GM23248 (cell line): ENCODE measurements at regions not wholly inside any gene's neighbourhood (a gene's known extent, or its start where the extent isn't known, plus 50 kb on each side); places are given as distances from the start of the nearest gene placed in this dataset.

ENCODE experiments used
- DNase-seq: peaks from one replicate; pipeline ENCODE4 v3.0.0-alpha.2; 2015
- H2AFZ ChIP-seq: fragments of 200-600 bp; sonication (generic); 2 replicates; pipeline ENCODE4 v1.6.1; 2016; ENCODE audit warnings: antibody characterized with exemption
- H3F3A ChIP-seq: fragments of 200-600 bp; sonication (generic); 2 replicates; pipeline ENCODE4 v1.6.1; 2016; ENCODE audit warnings: mild to moderate bottlenecking, antibody characterized with exemption, mixed run types; ENCODE audit not compliant: insufficient read depth
- H3K27ac ChIP-seq: fragments of 200-600 bp; sonication (generic); 2 replicates; pipeline ENCODE4 v1.5.1; 2016; ENCODE audit warnings: mild to moderate bottlenecking
- H3K27me3 ChIP-seq: fragments of 200-600 bp; sonication (generic); replicated peaks from 2 replicates; pipeline ENCODE4 v1.6.1; 2016; ENCODE audit warnings: mild to moderate bottlenecking; ENCODE audit not compliant: insufficient read depth
- H3K36me3 ChIP-seq: fragments of 200-600 bp; sonication (generic); 2 replicates; pipeline ENCODE4 v1.6.1; 2016; ENCODE audit warnings: low read depth, mild to moderate bottlenecking
- H3K4me1 ChIP-seq: fragments of 200-600 bp; sonication (generic); 2 replicates; pipeline ENCODE4 v1.6.1; 2016; ENCODE audit warnings: mild to moderate bottlenecking; ENCODE audit not compliant: insufficient read depth
- H3K4me2 ChIP-seq: fragments of 200-600 bp; sonication (generic); one replicate; pipeline ENCODE4 v1.6.1; 2016; ENCODE audit warnings: mild to moderate bottlenecking; ENCODE audit not compliant: unreplicated experiment
- H3K4me3 ChIP-seq: fragments of 200-600 bp; sonication (generic); 2 replicates; pipeline ENCODE4 v1.5.1; 2016; ENCODE audit warnings: mild to moderate bottlenecking
- H3K79me2 ChIP-seq: fragments of 200-600 bp; sonication (generic); 2 replicates; pipeline ENCODE4 v1.6.1; 2016; ENCODE audit warnings: mild to moderate bottlenecking; ENCODE audit not compliant: insufficient read depth
- H3K9ac ChIP-seq: fragments of 200-600 bp; sonication (generic); 2 replicates; pipeline ENCODE4 v1.6.1; 2016; ENCODE audit warnings: mild to moderate bottlenecking
- H3K9me2 ChIP-seq: fragments of 200-600 bp; sonication (generic); 2 replicates; pipeline ENCODE4 v1.6.1; 2016; ENCODE audit warnings: mixed run types, mild to moderate bottlenecking, moderate library complexity; ENCODE audit not compliant: insufficient read depth
- H3K9me3 ChIP-seq: fragments of 200-600 bp; sonication (generic); one replicate; pipeline ENCODE4 v1.6.1; 2017; ENCODE audit warnings: low read depth
- H4K20me1 ChIP-seq: fragments of 200-600 bp; sonication (generic); 2 replicates; pipeline ENCODE4 v1.6.0; 2016; ENCODE audit not compliant: insufficient read depth
- EZH2 ChIP-seq: fragments of 200-600 bp; sonication (generic); IDR thresholded peaks from 2 replicates; pipeline ENCODE4 v1.6.1; 2018; ENCODE audit warnings: antibody characterized with exemption, mild to moderate bottlenecking; ENCODE audit not compliant: insufficient read depth, poor library complexity, severe bottlenecking
- EZH2phosphoT487 ChIP-seq: fragments of 200-600 bp; sonication (generic); IDR thresholded peaks from 2 replicates; pipeline ENCODE4 v1.6.1; 2018; ENCODE audit warnings: antibody characterized with exemption, moderate library complexity, mild to moderate bottlenecking, low read depth; ENCODE audit not compliant: insufficient read depth
- WGBS, 2 experiments: methylation state at CpG; one replicate each; pipeline ENCODE4 v1.1.6; 2015 to 2017; ENCODE audit warnings: low lambda C conversion rate in 2 of 2, low coverage in 1 of 2; ENCODE audit errors: missing lambda C conversion rate in 2 of 2; 5-methylcytosine and 5-hydroxymethylcytosine counted together
- in situ Hi-C: fragments of 300-500 bp; cut with MboI; formaldehyde crosslinking; loops from 2 replicates; pipeline ENCODE4 v1.15.0; 2020

- no peaks in the 10 kb centered on the region for H3K9me3 ChIP-seq
- in situ Hi-C loops, result no loop called here
Observed at GRCh38 chr1:147379889-147380288, 137.4 kb downstream of the CHD1L start.

GRCh38 chr1:147384804-147385203 is 142.3 kb downstream of the CHD1L start:
- Histone ChIP-seq H3F3A (no peaks in the 10 kb centered on the region), H3K27me3 (no peaks in the 10 kb centered on the region), H4K20me1 (no peaks in the 10 kb centered on the region), H3K4me2 (no peak overlapping the region), H2AFZ (no peak overlapping the region), H3K9me2 (no peaks in the 10 kb centered on the region), H3K27ac (no peak overlapping the region), H3K79me2 (no peaks in the 10 kb centered on the region), H3K4me3 (no peak overlapping the region), H3K4me1 (no peaks in the 10 kb centered on the region), H3K9me3 (no peaks in the 10 kb centered on the region), H3K9ac (no peak overlapping the region), H3K36me3 (no peaks in the 10 kb centered on the region)
- in situ Hi-C loops, result no loop called here
- TF ChIP-seq EZH2phosphoT487 (no peak), EZH2 (no peak)
- 21 to 26% methylated on average over 2 of the region's 2 CpGs for WGBS, 2 experiments
- DNase-seq, result no peak

More at GRCh38 chr1:147379889-147380288, 137.4 kb downstream of the CHD1L start:
- no peak overlapping the region for H2AFZ ChIP-seq
- no peaks in the 10 kb centered on the region for H3K79me2 ChIP-seq
- H3K27ac ChIP-seq, result no peak overlapping the region
- H3K36me3 ChIP-seq, result no peaks in the 10 kb centered on the region
- no peaks in the 10 kb centered on the region for H3K4me1 ChIP-seq
- no peaks in the 10 kb centered on the region for H3K9me2 ChIP-seq
- no peaks in the 10 kb centered on the region for H3K27me3 ChIP-seq
- no peaks in the 10 kb centered on the region for H4K20me1 ChIP-seq
- no peak overlapping the region for H3K4me2 ChIP-seq
- 82 to 86% methylated on average over 3 of the region's 3 CpGs for WGBS, 2 experiments
- no peak overlapping the region for H3K4me3 ChIP-seq
- no peak for TF ChIP-seq EZH2
- no peak for TF ChIP-seq EZH2phosphoT487
- H3K9ac ChIP-seq, result no peak overlapping the region
- no peak for DNase-seq
- no peaks in the 10 kb centered on the region for H3F3A ChIP-seq

- H3F3A ChIP-seq, result no peaks in the 10 kb centered on the region
- no peaks in the 10 kb centered on the region for H3K9me2 ChIP-seq
- no peaks in the 10 kb centered on the region for H4K20me1 ChIP-seq
- H3K4me2 ChIP-seq, result no peak overlapping the region
- H3K36me3 ChIP-seq, result no peaks in the 10 kb centered on the region
- no peak overlapping the region for H3K27ac ChIP-seq
- DNase-seq, result no peak
- H2AFZ ChIP-seq, result peak overlapping the region; percentile 55
- H3K9ac ChIP-seq, result no peak overlapping the region
- H3K27me3 ChIP-seq, result no peaks in the 10 kb centered on the region
- TF ChIP-seq EZH2, result no peak
- TF ChIP-seq EZH2phosphoT487, result no peak
- no peak overlapping the region for H3K4me3 ChIP-seq
- no peaks in the 10 kb centered on the region for H3K4me1 ChIP-seq
- 38 to 64% methylated on average over 4 of the region's 4 CpGs for WGBS, 2 experiments
- in situ Hi-C loops, result no loop called here
- H3K9me3 ChIP-seq, result no peaks in the 10 kb centered on the region
- no peaks in the 10 kb centered on the region for H3K79me2 ChIP-seq
Observed at GRCh38 chr1:147388969-147389368, 146.5 kb downstream of the CHD1L start.

- H3K27ac ChIP-seq, result no peak overlapping the region
- H3K4me2 ChIP-seq, result no peak overlapping the region
- H3K27me3 ChIP-seq, result no peaks in the 10 kb centered on the region
- H3F3A ChIP-seq, result no peaks in the 10 kb centered on the region
- no peaks in the 10 kb centered on the region for H3K79me2 ChIP-seq
- in situ Hi-C loops, result no loop called here
- H2AFZ ChIP-seq, result no peak overlapping the region
- no peaks in the 10 kb centered on the region for H3K9me3 ChIP-seq
- H3K9me2 ChIP-seq, result no peaks in the 10 kb centered on the region
- 68 to 70% methylated on average over 8 of the region's 8 CpGs for WGBS, 2 experiments
- no peaks in the 10 kb centered on the region for H4K20me1 ChIP-seq
- no peaks in the 10 kb centered on the region for H3K36me3 ChIP-seq
- no peak overlapping the region for H3K4me3 ChIP-seq
- H3K4me1 ChIP-seq, result no peaks in the 10 kb centered on the region
- peak; percentile 66 for DNase-seq
- no peak overlapping the region for H3K9ac ChIP-seq
- no peak for TF ChIP-seq EZH2
- no peak for TF ChIP-seq EZH2phosphoT487
Observed at GRCh38 chr1:147389532-147390184, 147.2 kb downstream of the CHD1L start.

GRCh38 chr1:147390185-147390542 is 147.7 kb downstream of the CHD1L start:
- H3K4me1 ChIP-seq, result no peaks in the 10 kb centered on the region
- no peak overlapping the region for H3K9ac ChIP-seq
- TF ChIP-seq EZH2phosphoT487, result no peak
- H3K4me2 ChIP-seq, result no peak overlapping the region
- no peak overlapping the region for H3K4me3 ChIP-seq
- H3K27ac ChIP-seq, result no peak overlapping the region
- H3F3A ChIP-seq, result no peaks in the 10 kb centered on the region
- H2AFZ ChIP-seq, result no peak overlapping the region
- WGBS, 2 experiments, result 1 to 4% methylated on average over 3 of the region's 3 CpGs
- no peak for DNase-seq
- H3K9me2 ChIP-seq, result no peaks in the 10 kb centered on the region
- H3K9me3 ChIP-seq, result no peaks in the 10 kb centered on the region
- H3K27me3 ChIP-seq, result no peaks in the 10 kb centered on the region
- H3K36me3 ChIP-seq, result no peaks in the 10 kb centered on the region
- no peaks in the 10 kb centered on the region for H3K79me2 ChIP-seq
- H4K20me1 ChIP-seq, result no peaks in the 10 kb centered on the region
- in situ Hi-C loops, result no loop called here
